ENCODE measurements at regions not wholly inside any gene's neighbourhood (a gene's known extent, or its start where the extent isn't known, plus 50 kb on each side); places are given as distances from the start of the nearest gene placed in this dataset.

DNA sequence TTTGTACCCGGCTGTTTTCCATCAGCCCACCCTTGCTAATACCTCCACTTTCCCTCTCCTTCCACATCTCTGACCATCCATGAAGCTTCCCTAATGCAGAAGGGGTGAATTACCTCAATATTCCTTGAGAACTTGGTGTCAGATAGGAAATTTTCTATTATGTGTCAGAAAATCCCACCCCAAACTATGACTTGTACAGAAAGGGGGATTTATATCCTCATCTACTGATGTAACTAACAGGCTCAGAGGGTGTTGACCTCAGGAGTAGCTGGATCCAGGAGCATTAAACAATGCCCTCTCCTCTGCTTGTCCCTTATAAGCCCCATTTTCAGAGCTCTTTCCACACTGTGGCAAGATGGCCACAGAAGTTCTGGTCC, 242.8 kb upstream of the TLE3 start:
- peaks cover 42% of the 10 kb centered on the region for H3K27me3 ChIP-seq (ENCODE audit: control insufficient read depth, insufficient read depth, low read length)
- H3K9me3 ChIP-seq (ENCODE audit: control insufficient read depth, insufficient read depth, low read length) = no peaks in the 10 kb centered on the region
- CTCF ChIA-PET = no interaction called here
- DNase-seq (ENCODE audit: low read depth, low spot score) = no peak
- POLR2A ChIA-PET = no interaction called here
- H3K27ac ChIP-seq (ENCODE audit: low read depth, low read length) = no peak overlapping the region
- TF ChIP-seq CTCF (IDR thresholded peaks at IDR 0.05; ENCODE audit: low read depth, low read length) = no peak
- no peak overlapping the region for H3K4me3 ChIP-seq (ENCODE audit: low read depth, low read length)

DNA sequence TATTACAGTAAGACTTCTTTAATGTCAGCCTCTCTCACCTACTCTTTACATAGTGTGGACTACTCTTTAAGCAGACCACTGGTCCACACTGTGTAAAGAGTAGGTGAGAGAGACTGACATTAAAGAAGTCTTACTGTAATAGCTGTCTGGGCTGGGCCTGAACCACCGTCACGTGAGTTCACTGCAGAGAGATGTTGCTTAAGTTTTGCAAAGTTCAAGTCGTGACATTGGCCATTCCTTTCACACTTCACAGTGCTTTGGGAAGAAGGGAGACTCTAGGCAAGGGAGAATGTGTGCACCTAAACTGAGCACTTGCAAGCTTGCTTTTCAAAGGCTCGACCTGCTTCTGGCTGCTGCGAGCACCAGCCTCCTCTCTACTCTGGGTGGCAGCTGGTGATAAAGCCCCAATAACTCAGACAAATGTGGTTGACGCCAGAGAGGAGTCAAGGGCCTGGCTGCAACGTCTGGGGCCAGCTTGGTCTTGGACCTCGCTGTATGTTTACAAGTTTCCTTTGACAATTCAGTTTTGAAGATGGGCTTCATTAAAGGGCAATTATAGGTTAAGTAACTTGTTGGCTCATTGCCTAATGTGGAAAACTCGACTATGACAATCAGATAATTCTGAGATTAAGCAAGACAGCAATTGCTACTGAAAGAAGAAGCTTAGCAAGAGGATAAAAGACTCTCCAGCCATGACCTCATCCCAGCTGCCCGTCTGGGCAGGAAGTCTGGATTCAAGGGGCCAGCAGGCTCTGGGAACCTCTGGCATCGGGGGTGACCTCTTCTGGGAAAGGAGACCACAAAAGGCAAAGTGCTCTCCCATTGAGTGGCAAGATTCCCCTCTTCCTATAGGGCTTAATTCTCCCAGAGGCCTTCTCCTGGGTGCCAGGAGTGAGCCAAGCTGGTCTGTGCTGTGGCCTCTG, 242.1 kb upstream of the TLE3 start:
- H3K4me3 ChIP-seq (ENCODE audit: low read depth, low read length) = no peak overlapping the region
- no peak for DNase-seq (ENCODE audit: low read depth, low spot score)
- H3K9me3 ChIP-seq (ENCODE audit: control insufficient read depth, insufficient read depth, low read length) = peaks cover 2% of the 10 kb centered on the region; the same call in 1 of the 2 replicates
- no peak overlapping the region for H3K27ac ChIP-seq (ENCODE audit: low read depth, low read length)
- H3K27me3 ChIP-seq (ENCODE audit: control insufficient read depth, insufficient read depth, low read length) = peaks cover 38% of the 10 kb centered on the region
- CTCF ChIA-PET = no interaction called here
- TF ChIP-seq CTCF (IDR thresholded peaks at IDR 0.05; ENCODE audit: low read depth, low read length) = no peak
- POLR2A ChIA-PET = no interaction called here

GRCh38 chr15:70337277-70338186, 239.8 kb upstream of the TLE3 start:
- H3K4me3 ChIP-seq (ENCODE audit: low read depth, low read length) = no peak overlapping the region
- peaks cover 30% of the 10 kb centered on the region for H3K27me3 ChIP-seq (ENCODE audit: control insufficient read depth, insufficient read depth, low read length)
- no peak for TF ChIP-seq CTCF (IDR thresholded peaks at IDR 0.05; ENCODE audit: low read depth, low read length)
- H3K27ac ChIP-seq (ENCODE audit: low read depth, low read length) = no peak overlapping the region
- DNase-seq (ENCODE audit: low read depth, low spot score) = no peak
- ChIA-PET POLR2A (no interaction called here), CTCF (no interaction called here)
- peaks cover 5% of the 10 kb centered on the region; the same call in 1 of the 2 replicates for H3K9me3 ChIP-seq (ENCODE audit: control insufficient read depth, insufficient read depth, low read length)

DNA sequence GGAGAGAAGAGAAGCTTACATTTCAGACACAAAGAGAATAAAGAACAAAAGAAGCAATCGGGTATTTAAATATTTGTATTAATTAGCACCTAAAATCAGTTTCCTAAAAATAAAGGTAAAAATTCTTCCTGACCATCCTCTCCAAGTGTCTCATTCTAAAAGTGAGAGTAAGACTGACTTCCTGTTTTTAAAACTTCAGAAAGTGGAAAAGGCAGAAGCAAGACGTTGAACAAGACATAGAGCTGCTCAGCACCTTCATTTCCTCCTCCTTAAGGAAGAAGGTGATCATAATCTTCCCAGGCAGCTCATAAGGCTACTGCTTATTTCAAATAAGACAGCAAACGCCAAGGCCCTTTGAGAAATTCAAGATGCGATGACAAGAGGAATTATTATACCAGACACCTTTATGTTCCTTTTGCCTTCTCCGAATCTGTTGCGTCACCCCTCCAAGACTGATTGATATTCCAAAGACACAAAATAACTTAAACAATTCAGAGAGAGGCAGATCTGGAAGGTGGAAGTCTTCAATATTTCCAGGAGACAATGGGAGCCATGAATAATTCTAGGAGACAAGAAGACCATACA, 238.8 kb upstream of the TLE3 start:
- H3K27ac ChIP-seq (ENCODE audit: low read depth, low read length) = no peak overlapping the region
- no peak overlapping the region for H3K4me3 ChIP-seq (ENCODE audit: low read depth, low read length)
- no peak for TF ChIP-seq CTCF (IDR thresholded peaks at IDR 0.05; ENCODE audit: low read depth, low read length)
- DNase-seq (ENCODE audit: low read depth, low spot score) = no peak
- H3K27me3 ChIP-seq (ENCODE audit: control insufficient read depth, insufficient read depth, low read length) = peaks cover 30% of the 10 kb centered on the region
- CTCF ChIA-PET = no interaction called here
- H3K9me3 ChIP-seq (ENCODE audit: control insufficient read depth, insufficient read depth, low read length) = peaks cover 5% of the 10 kb centered on the region; the same call in 1 of the 2 replicates
- POLR2A ChIA-PET = no interaction called here

Data from AG04450 (cell line).